Ishikawa (cell line): ENCODE measurements at regions not wholly inside any gene's neighbourhood (a gene's known extent, or its start where the extent isn't known, plus 50 kb on each side); places are given as distances from the start of the nearest gene placed in this dataset.

ENCODE experiments used
- CEBPB ChIP-seq: IDR thresholded peaks from 2 replicates; pipeline ENCODE4 v1.6.1; 2012
- CREB1 ChIP-seq: IDR thresholded peaks from 2 replicates; pipeline ENCODE4 v1.6.1; 2012; ENCODE audit warnings: low read depth
- EGR1 ChIP-seq: IDR thresholded peaks from 2 replicates; pipeline ENCODE4 v1.6.1; 2012
- EP300 ChIP-seq: IDR thresholded peaks from 2 replicates; pipeline ENCODE4 v1.6.1; 2012; ENCODE audit warnings: borderline replicate concordance
- FOXM1 ChIP-seq: IDR thresholded peaks from 2 replicates; pipeline ENCODE4 v1.6.1; 2012; ENCODE audit warnings: low read depth, borderline replicate concordance
- MAX ChIP-seq: IDR thresholded peaks from 2 replicates; pipeline ENCODE4 v1.6.1; 2012
- NFIC ChIP-seq: IDR thresholded peaks from 2 replicates; pipeline ENCODE4 v1.6.1; 2012
- RAD21 ChIP-seq: IDR thresholded peaks from 2 replicates; pipeline ENCODE4 v1.6.1; 2012; ENCODE audit warnings: low read depth
- REST ChIP-seq: IDR thresholded peaks from 2 replicates; pipeline ENCODE4 v1.6.1; 2012; ENCODE audit warnings: low read depth, mild to moderate bottlenecking
- TAF1 ChIP-seq: IDR thresholded peaks from 2 replicates; pipeline ENCODE4 v1.6.1; 2012; ENCODE audit warnings: low read depth, mild to moderate bottlenecking
- TCF12 ChIP-seq: IDR thresholded peaks from 2 replicates; pipeline ENCODE4 v1.6.1; 2012; ENCODE audit warnings: low read depth
- TEAD4 ChIP-seq: IDR thresholded peaks from 2 replicates; pipeline ENCODE4 v1.6.1; 2012
- USF1 ChIP-seq: IDR thresholded peaks from 2 replicates; pipeline ENCODE4 v1.6.1; 2012
- YY1 ChIP-seq: IDR thresholded peaks from 2 replicates; pipeline ENCODE4 v1.6.1; 2012; ENCODE audit warnings: low read depth
- ZBTB7A ChIP-seq: IDR thresholded peaks from 2 replicates; pipeline ENCODE4 v1.6.1; 2012; ENCODE audit warnings: low read depth

- no peak for TF ChIP-seq TCF12
- TF ChIP-seq USF1: no peak
- no peak for TF ChIP-seq FOXM1
Measured at GRCh38 chr6:91710342-91710741, 1123.5 kb upstream of the MAP3K7 start.

GRCh38 chr6:91708534-91708933 is 1121.7 kb upstream of the MAP3K7 start:
- no peak for TF ChIP-seq CEBPB
- no peak for TF ChIP-seq EGR1
- TF ChIP-seq YY1: no peak
- TF ChIP-seq TCF12: no peak
- no peak for TF ChIP-seq RAD21
- TF ChIP-seq CREB1: no peak
- TF ChIP-seq MAX: no peak
- TF ChIP-seq REST: no peak
- no peak for TF ChIP-seq USF1

GRCh38 chr6:91705646-91706045 is 1118.8 kb upstream of the MAP3K7 start:
- TF ChIP-seq EGR1 (no peak), CREB1 (no peak), TCF12 (no peak), TEAD4 (no peak), USF1 (no peak)

GRCh38 chr6:91704531-91704930 is 1117.7 kb upstream of the MAP3K7 start:
- no peak for TF ChIP-seq ZBTB7A
- TF ChIP-seq TCF12: no peak
- TF ChIP-seq YY1: no peak
- no peak for TF ChIP-seq EP300
- no peak for TF ChIP-seq EGR1
- no peak for TF ChIP-seq REST
- no peak for TF ChIP-seq FOXM1
- no peak for TF ChIP-seq USF1
- TF ChIP-seq CEBPB: no peak
- TF ChIP-seq MAX: no peak
- no peak for TF ChIP-seq RAD21
- no peak for TF ChIP-seq TEAD4
- no peak for TF ChIP-seq NFIC
- TF ChIP-seq CREB1: no peak
- no peak for TF ChIP-seq TAF1

- TF ChIP-seq TEAD4: no peak
- TF ChIP-seq CEBPB: no peak
- TF ChIP-seq EGR1: no peak
- TF ChIP-seq FOXM1: no peak
Measured at GRCh38 chr6:91697010-91697695, 1110.3 kb upstream of the MAP3K7 start.

- no peak for TF ChIP-seq ZBTB7A
- TF ChIP-seq CEBPB: no peak
- no peak for TF ChIP-seq YY1
- TF ChIP-seq TCF12: no peak
- TF ChIP-seq CREB1: no peak
- TF ChIP-seq TAF1: no peak
- TF ChIP-seq MAX: no peak
- no peak for TF ChIP-seq TEAD4
- TF ChIP-seq NFIC: no peak
- no peak for TF ChIP-seq REST
- TF ChIP-seq EGR1: no peak
- no peak for TF ChIP-seq EP300
- no peak for TF ChIP-seq FOXM1
- TF ChIP-seq RAD21: no peak
Measured at GRCh38 chr6:91695221-91695620, 1108.3 kb upstream of the MAP3K7 start.
